ENCODE measurements at regions not wholly inside any gene's neighbourhood (a gene's known extent, or its start where the extent isn't known, plus 50 kb on each side); places are given as distances from the start of the nearest gene placed in this dataset.

DNA sequence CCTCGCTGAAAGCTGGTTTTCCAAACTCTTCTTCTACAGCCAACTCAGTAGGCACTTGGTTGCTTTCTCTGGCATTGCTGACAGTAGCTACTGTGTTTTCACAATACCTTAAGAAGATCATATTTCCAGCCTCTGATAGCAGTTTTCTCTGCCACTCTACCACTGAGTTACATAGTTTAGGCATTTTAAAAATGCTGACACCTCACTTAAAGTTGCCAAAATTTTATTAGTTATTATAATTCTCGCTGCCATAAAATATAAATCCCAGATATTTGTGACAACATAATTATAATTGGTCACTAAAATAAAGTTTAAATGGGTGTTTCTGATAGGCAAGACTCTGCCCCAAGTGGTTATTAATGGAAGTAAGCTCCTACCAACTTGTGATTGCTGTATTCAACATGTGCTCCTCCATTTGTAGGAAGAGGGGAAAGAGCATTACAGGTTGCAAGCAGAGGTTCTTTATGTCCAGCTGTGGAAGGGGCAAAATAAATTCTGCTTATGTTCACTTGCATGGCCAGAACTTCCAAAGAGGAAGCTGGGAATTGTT, 1202.8 kb downstream of the CNTNAP5 start:
- Histone ChIP-seq H3K27me3 (ENCODE audit: insufficient read depth, low read length) (no peaks in the 10 kb centered on the region), H3K4me3 (ENCODE audit: low read depth, low read length, poor library complexity, severe bottlenecking) (no peak overlapping the region), H3K9me2 (ENCODE audit: low read depth, low read length) (no peaks in the 10 kb centered on the region), H3K9me3 (ENCODE audit: low read length) (no peaks in the 10 kb centered on the region), H3F3A (ENCODE audit: insufficient read depth, low read length) (no peaks in the 10 kb centered on the region), H3K9ac (ENCODE audit: low read length) (no peak overlapping the region), H3K27ac (ENCODE audit: low read depth, low read length, poor library complexity, severe bottlenecking) (no peak overlapping the region), H3K4me1 (ENCODE audit: insufficient read depth, low read length, severe bottlenecking) (no peaks in the 10 kb centered on the region), H3K4me2 (ENCODE audit: low read length) (no peak overlapping the region), H4K20me1 (ENCODE audit: insufficient read depth, low read length) (no peaks in the 10 kb centered on the region), H2AFZ (ENCODE audit: low read length) (no peak overlapping the region), H3K36me3 (ENCODE audit: insufficient read depth, low read length) (no peaks in the 10 kb centered on the region), H3K79me2 (ENCODE audit: insufficient read depth, low read length) (no peaks in the 10 kb centered on the region)
- TF ChIP-seq, protein P1, sequence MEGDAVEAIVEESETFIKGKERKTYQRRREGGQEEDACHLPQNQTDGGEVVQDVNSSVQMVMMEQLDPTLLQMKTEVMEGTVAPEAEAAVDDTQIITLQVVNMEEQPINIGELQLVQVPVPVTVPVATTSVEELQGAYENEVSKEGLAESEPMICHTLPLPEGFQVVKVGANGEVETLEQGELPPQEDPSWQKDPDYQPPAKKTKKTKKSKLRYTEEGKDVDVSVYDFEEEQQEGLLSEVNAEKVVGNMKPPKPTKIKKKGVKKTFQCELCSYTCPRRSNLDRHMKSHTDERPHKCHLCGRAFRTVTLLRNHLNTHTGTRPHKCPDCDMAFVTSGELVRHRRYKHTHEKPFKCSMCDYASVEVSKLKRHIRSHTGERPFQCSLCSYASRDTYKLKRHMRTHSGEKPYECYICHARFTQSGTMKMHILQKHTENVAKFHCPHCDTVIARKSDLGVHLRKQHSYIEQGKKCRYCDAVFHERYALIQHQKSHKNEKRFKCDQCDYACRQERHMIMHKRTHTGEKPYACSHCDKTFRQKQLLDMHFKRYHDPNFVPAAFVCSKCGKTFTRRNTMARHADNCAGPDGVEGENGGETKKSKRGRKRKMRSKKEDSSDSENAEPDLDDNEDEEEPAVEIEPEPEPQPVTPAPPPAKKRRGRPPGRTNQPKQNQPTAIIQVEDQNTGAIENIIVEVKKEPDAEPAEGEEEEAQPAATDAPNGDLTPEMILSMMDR (IDR thresholded peaks at IDR 0.05; ENCODE audit: low read length), result peak; percentile 18; the same call in 1 of the 2 replicates
- no peak for TF ChIP-seq EZH2 (IDR thresholded peaks at IDR 0.05; ENCODE audit: borderline replicate concordance, low read length)

DNA sequence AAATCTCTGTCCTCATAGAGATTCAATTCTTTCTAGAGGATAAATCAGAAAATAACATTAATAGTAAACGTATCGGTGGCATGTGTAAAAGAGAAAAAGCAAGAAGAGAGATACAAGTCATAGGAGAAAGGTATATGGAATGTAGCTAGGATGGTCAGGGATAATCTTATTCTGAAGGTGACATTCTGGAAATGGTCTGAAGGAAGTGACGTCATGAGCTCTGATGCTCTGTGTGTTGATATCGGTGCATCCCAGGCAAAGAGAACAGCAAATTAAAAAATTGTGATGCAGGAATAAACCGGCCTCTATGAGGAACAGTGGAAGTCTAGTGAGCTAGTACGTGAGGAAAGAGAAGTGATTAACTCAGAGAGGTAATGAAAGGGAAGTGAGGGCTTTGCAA, 1215.8 kb downstream of the CNTNAP5 start:
- Histone ChIP-seq H3K9me2 (ENCODE audit: low read depth, low read length) (no peaks in the 10 kb centered on the region), H3K4me1 (ENCODE audit: insufficient read depth, low read length, severe bottlenecking) (no peaks in the 10 kb centered on the region), H3K9ac (ENCODE audit: low read length) (no peak overlapping the region), H3K4me2 (ENCODE audit: low read length) (no peak overlapping the region), H3K79me2 (ENCODE audit: insufficient read depth, low read length) (no peaks in the 10 kb centered on the region), H3K27ac (ENCODE audit: low read depth, low read length, poor library complexity, severe bottlenecking) (no peak overlapping the region), H3K27me3 (ENCODE audit: insufficient read depth, low read length) (no peaks in the 10 kb centered on the region), H3F3A (ENCODE audit: insufficient read depth, low read length) (no peaks in the 10 kb centered on the region), H4K20me1 (ENCODE audit: insufficient read depth, low read length) (no peaks in the 10 kb centered on the region), H3K36me3 (ENCODE audit: insufficient read depth, low read length) (no peaks in the 10 kb centered on the region), H2AFZ (ENCODE audit: low read length) (no peak overlapping the region), H3K4me3 (ENCODE audit: low read depth, low read length, poor library complexity, severe bottlenecking) (no peak overlapping the region), H3K9me3 (ENCODE audit: low read length) (no peaks in the 10 kb centered on the region)
- TF ChIP-seq, protein P1 (IDR thresholded peaks at IDR 0.05; ENCODE audit: low read length), result no peak
- TF ChIP-seq EZH2 (IDR thresholded peaks at IDR 0.05; ENCODE audit: borderline replicate concordance, low read length), result no peak

DNA sequence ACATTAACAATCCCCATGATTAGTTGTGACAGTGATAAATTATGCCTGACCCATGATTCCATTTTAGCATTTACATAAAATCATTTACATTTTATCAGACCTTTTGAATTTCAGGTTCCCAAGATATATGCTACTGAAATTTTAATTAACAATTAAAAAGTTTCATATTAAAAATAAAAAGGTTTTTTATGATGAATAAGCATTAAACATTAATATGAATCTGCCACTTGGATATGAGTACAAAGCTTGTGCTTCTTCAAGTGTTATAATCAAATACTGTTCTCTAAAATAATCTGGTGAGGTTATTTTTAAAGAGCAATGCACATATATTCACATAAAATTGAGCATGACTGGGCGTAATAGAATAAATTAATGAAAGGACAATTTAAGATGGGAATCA, 1218.0 kb downstream of the CNTNAP5 start:
- Histone ChIP-seq H3K9me3 (ENCODE audit: low read length) (no peaks in the 10 kb centered on the region), H2AFZ (ENCODE audit: low read length) (no peak overlapping the region), H3K9ac (ENCODE audit: low read length) (no peak overlapping the region), H3K27ac (ENCODE audit: low read depth, low read length, poor library complexity, severe bottlenecking) (no peak overlapping the region), H3K4me3 (ENCODE audit: low read depth, low read length, poor library complexity, severe bottlenecking) (no peak overlapping the region), H4K20me1 (ENCODE audit: insufficient read depth, low read length) (no peaks in the 10 kb centered on the region), H3K4me1 (ENCODE audit: insufficient read depth, low read length, severe bottlenecking) (no peaks in the 10 kb centered on the region), H3K9me2 (ENCODE audit: low read depth, low read length) (no peaks in the 10 kb centered on the region), H3K27me3 (ENCODE audit: insufficient read depth, low read length) (no peaks in the 10 kb centered on the region), H3K79me2 (ENCODE audit: insufficient read depth, low read length) (no peaks in the 10 kb centered on the region), H3K4me2 (ENCODE audit: low read length) (no peak overlapping the region), H3F3A (ENCODE audit: insufficient read depth, low read length) (no peaks in the 10 kb centered on the region), H3K36me3 (ENCODE audit: insufficient read depth, low read length) (no peaks in the 10 kb centered on the region)
- TF ChIP-seq, protein P1 (IDR thresholded peaks at IDR 0.05; ENCODE audit: low read length), result no peak
- TF ChIP-seq EZH2 (IDR thresholded peaks at IDR 0.05; ENCODE audit: borderline replicate concordance, low read length), result no peak
